A673 (cell line): ENCODE measurements at regions not wholly inside any gene's neighbourhood (a gene's known extent, or its start where the extent isn't known, plus 50 kb on each side); places are given as distances from the start of the nearest gene placed in this dataset.

Experiments
- BruUV-seq: library from RNA; stranded (reverse); fragments of 400-500 nt; replicated peaks from 2 replicates; lab custom pipeline; 2021; lab: Mats Ljungman, UMichigan
- CTCF ChIA-PET: fragments of 300-600 bp; sonication (Branson Sonifier 250); formaldehyde crosslinking; loops from one replicate; lab custom pipeline; 2022; ENCODE audit warnings: antibody characterized with exemption; lab: Charles Lee
- POLR2A ChIA-PET: fragments of 300-600 bp; sonication (Branson Sonifier 250); formaldehyde crosslinking; loops from one replicate; lab custom pipeline; 2022; ENCODE audit warnings: antibody characterized with exemption; ENCODE audit not compliant: low non-redundant PET; lab: Charles Lee
- DNase-seq: peaks from one replicate; pipeline ENCODE4 v3.0.0-alpha.2; 2015; ENCODE audit warnings: low spot score
- H3K27ac ChIP-seq: fragments of 200-600 bp; sonication (generic); 2 replicates; pipeline ENCODE4 v1.5.1; 2016; ENCODE audit warnings: mixed run types, low read depth, mild to moderate bottlenecking, mixed read lengths, antibody characterized with exemption, low read length; ENCODE audit not compliant: poor library complexity, severe bottlenecking
- H3K27me3 ChIP-seq: fragments of 200-600 bp; sonication (generic); replicated peaks from 2 replicates; pipeline ENCODE4 v1.6.1; 2017; ENCODE audit warnings: mixed run types, low read depth, mild to moderate bottlenecking, mixed read lengths, antibody characterized with exemption, low read length; ENCODE audit not compliant: insufficient read depth, poor library complexity
- H3K36me3 ChIP-seq: fragments of 200-600 bp; sonication (generic); 2 replicates; pipeline ENCODE4 v1.6.1; 2016; ENCODE audit warnings: mixed run types, mild to moderate bottlenecking, mixed read lengths, antibody characterized with exemption, low read length; ENCODE audit not compliant: insufficient read depth, poor library complexity, severe bottlenecking
- H3K4me1 ChIP-seq: fragments of 200-600 bp; sonication (generic); 2 replicates; pipeline ENCODE4 v1.6.1; 2017; ENCODE audit warnings: mixed run types, mild to moderate bottlenecking, mixed read lengths, antibody characterized with exemption, low read length; ENCODE audit not compliant: insufficient read depth, poor library complexity, severe bottlenecking
- H3K4me3 ChIP-seq: fragments of 200-600 bp; sonication (generic); 2 replicates; pipeline ENCODE4 v1.5.1; 2016; ENCODE audit warnings: low read depth, mixed run types, mild to moderate bottlenecking, mixed read lengths, low read length; ENCODE audit not compliant: poor library complexity, severe bottlenecking
- H3K9me3 ChIP-seq: fragments of 200-600 bp; sonication (generic); 2 replicates; pipeline ENCODE4 v1.6.1; 2016; ENCODE audit warnings: mixed run types, low read depth, mild to moderate bottlenecking, mixed read lengths, antibody characterized with exemption, low read length; ENCODE audit not compliant: poor library complexity, severe bottlenecking
- CTCF ChIP-seq: fragments of 300-800, 200-600 bp; sonication (generic); conservative IDR thresholded peaks from 2 replicates; pipeline ENCODE4 v1.5.1; 2017; ENCODE audit warnings: low read depth, mild to moderate bottlenecking, antibody characterized with exemption, low read length, moderate library complexity, mixed read lengths
- EZH2 ChIP-seq: fragments of 200-600 bp; sonication (generic); IDR thresholded peaks from 2 replicates; pipeline ENCODE4 v1.6.1; 2017; ENCODE audit warnings: borderline replicate concordance, low read depth, mild to moderate bottlenecking, mixed read lengths, antibody characterized with exemption, low read length; ENCODE audit not compliant: poor library complexity, severe bottlenecking
- intact Hi-C: fragments of 100-400 bp; cut with micrococcal nuclease; formaldehyde crosslinking; loops from one replicate; pipeline ENCODE4 v1.10.0; 2022; ENCODE audit not compliant: unreplicated experiment

DNA sequence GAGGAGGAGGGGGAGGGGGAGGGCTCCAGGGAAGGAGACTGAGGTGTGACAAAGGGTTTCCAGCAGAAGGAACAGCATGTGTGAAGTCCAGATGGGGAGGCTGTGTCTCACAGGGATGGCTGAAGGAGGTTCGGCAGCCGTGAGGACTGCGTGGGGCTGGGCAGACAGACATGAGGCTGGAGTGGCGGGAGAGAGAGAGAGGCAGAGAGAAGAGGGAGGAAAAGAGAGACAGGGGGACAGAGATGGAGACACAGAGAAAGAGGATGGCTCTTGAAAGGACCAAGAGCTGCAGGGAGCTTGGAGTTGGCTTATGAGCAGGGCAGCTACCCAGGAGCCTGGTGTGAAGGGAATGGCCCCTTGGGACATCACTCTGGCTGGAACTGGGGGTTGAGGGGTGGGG is 138.9 kb upstream of the ASB18 start:
- TF ChIP-seq CTCF (no peak), EZH2 (no peak)

DNA sequence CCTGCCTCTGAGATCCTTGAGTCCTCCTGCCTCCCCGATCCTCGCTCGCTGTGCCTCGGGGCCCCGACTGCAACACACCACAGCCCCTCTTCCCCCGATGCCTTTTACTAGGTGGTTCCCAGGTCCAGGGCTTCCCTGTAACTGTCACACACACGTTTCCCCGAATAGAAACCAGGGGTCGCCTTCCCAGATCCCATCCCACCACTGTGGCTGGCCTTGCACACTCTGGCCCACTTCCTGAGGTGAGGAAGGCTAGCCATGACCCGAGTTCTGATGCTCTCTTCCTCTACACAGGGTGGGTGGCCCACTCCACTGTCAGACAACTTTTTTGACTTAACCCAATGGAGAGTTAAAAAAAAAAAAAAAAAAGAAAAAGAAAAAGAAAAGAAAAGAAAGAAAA is 139.6 kb upstream of the ASB18 start:
- H3K4me3 ChIP-seq = no peak overlapping the region
- no peak overlapping the region for H3K27ac ChIP-seq
- no peaks in the 10 kb centered on the region for H3K27me3 ChIP-seq
- ChIA-PET CTCF (no interaction called here), POLR2A (no interaction called here)
- no peaks in the 10 kb centered on the region for H3K4me1 ChIP-seq
- intact Hi-C loops = no loop called here
- BruUV-seq = no TSS peak
- no peaks in the 10 kb centered on the region for H3K9me3 ChIP-seq
- no peak for TF ChIP-seq EZH2
- TF ChIP-seq CTCF = no peak
- no peak for DNase-seq
- H3K36me3 ChIP-seq = no peaks in the 10 kb centered on the region

More for the DNA sequence above, 138.9 kb upstream of the ASB18 start:
- no peak overlapping the region for H3K27ac ChIP-seq
- H3K4me1 ChIP-seq = no peaks in the 10 kb centered on the region
- ChIA-PET CTCF (no interaction called here), POLR2A (no interaction called here)
- intact Hi-C loops = no loop called here
- no peaks in the 10 kb centered on the region for H3K36me3 ChIP-seq
- H3K4me3 ChIP-seq = no peak overlapping the region
- H3K9me3 ChIP-seq = no peaks in the 10 kb centered on the region
- no peaks in the 10 kb centered on the region for H3K27me3 ChIP-seq
- DNase-seq = no peak
- no TSS peak for BruUV-seq

DNA sequence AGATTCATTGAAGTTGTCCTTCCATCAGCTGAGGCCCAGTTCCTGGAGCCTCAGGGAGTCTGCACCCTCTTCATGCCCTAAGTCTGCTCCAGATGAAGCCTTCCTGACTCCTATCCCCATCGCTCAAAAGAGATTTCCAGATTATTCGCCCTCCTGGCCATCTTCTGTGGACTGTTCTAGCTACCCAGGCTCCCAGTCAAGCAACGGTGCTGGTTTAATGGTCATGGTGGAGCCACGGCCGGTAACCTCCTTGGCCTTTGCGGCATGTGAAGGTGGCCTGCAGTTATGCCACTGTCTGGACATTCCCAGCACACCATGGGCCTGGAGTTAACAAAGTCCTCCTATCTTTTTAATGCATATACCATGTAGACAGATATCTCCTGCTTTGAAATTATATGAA is 140.1 kb upstream of the ASB18 start:
- no peak for DNase-seq
- no peak for TF ChIP-seq EZH2
- no peak for TF ChIP-seq CTCF
- Histone ChIP-seq H3K4me1 (no peaks in the 10 kb centered on the region), H3K27ac (no peak overlapping the region), H3K9me3 (no peaks in the 10 kb centered on the region), H3K27me3 (no peaks in the 10 kb centered on the region), H3K36me3 (no peaks in the 10 kb centered on the region), H3K4me3 (no peak overlapping the region)
- ChIA-PET POLR2A (no interaction called here), CTCF (no interaction called here)
- BruUV-seq = no TSS peak
- intact Hi-C loops = no loop called here

- intact Hi-C loops = no loop called here
- H3K27ac ChIP-seq = no peak overlapping the region
- no peak for TF ChIP-seq CTCF
- H3K36me3 ChIP-seq = no peaks in the 10 kb centered on the region
- no peaks in the 10 kb centered on the region for H3K4me1 ChIP-seq
- no TSS peak for BruUV-seq
- H3K4me3 ChIP-seq = no peak overlapping the region
- H3K27me3 ChIP-seq = no peaks in the 10 kb centered on the region
- CTCF ChIA-PET = no interaction called here
- no peaks in the 10 kb centered on the region for H3K9me3 ChIP-seq
- no peak for DNase-seq
- POLR2A ChIA-PET = no interaction called here
These were observed 141.2 kb upstream of the ASB18 start for GRCh38 chr2:236405357-236405756.
